Karpas-422 (cell line): ENCODE measurements at regions not wholly inside any gene's neighbourhood (a gene's known extent, or its start where the extent isn't known, plus 50 kb on each side); places are given as distances from the start of the nearest gene placed in this dataset.
A peak's percentile ranks its signal among the peaks of the same experiment; 100 is the strongest.

ENCODE experiments used
- DNase-seq: peaks from one replicate; pipeline ENCODE4 v3.0.0-alpha.2; 2015
- H2AFZ ChIP-seq: fragments of 200-600 bp; sonication (generic); 2 replicates; pipeline ENCODE4 v1.6.1; 2014; ENCODE audit warnings: antibody characterized with exemption, low read length, mixed read lengths
- H3K27ac ChIP-seq: fragments of 200-600 bp; sonication (generic); 2 replicates; pipeline ENCODE4 v1.5.1; 2014; ENCODE audit warnings: mild to moderate bottlenecking, low read length, moderate library complexity
- H3K27me3 ChIP-seq: fragments of 200-600 bp; sonication (generic); 2 replicates; pipeline ENCODE4 v1.6.1; 2014; ENCODE audit warnings: low read length, mixed read lengths
- H3K36me3 ChIP-seq: fragments of 200-600 bp; sonication (generic); 2 replicates; pipeline ENCODE4 v1.6.1; 2014; ENCODE audit warnings: low read length, mixed read lengths; ENCODE audit not compliant: insufficient read depth
- H3K4me1 ChIP-seq: fragments of 200-600 bp; sonication (generic); 2 replicates; pipeline ENCODE4 v1.6.1; 2014; ENCODE audit warnings: mild to moderate bottlenecking, low read length, mixed read lengths
- H3K4me2 ChIP-seq: fragments of 200-600 bp; sonication (generic); 2 replicates; pipeline ENCODE4 v1.6.1; 2014; ENCODE audit warnings: low read length, low read depth, mild to moderate bottlenecking; ENCODE audit not compliant: poor library complexity, severe bottlenecking
- H3K4me3 ChIP-seq: fragments of 200-600 bp; sonication (generic); 2 replicates; pipeline ENCODE4 v1.5.1; 2014; ENCODE audit warnings: mild to moderate bottlenecking, antibody characterized with exemption, low read length, mixed read lengths
- H3K79me2 ChIP-seq: fragments of 200-600 bp; sonication (generic); 2 replicates; pipeline ENCODE4 v1.6.1; 2014; ENCODE audit warnings: mild to moderate bottlenecking, low read length, mixed read lengths
- H3K9ac ChIP-seq: fragments of 200-600 bp; sonication (generic); 2 replicates; pipeline ENCODE4 v1.6.0; 2014; ENCODE audit warnings: low read length
- H3K9me2 ChIP-seq: fragments of 200-600 bp; sonication (generic), shearing (Covaris generic); replicated peaks from 2 replicates; pipeline ENCODE4 v1.6.0; 2014; ENCODE audit warnings: mild to moderate bottlenecking, low read length, moderate library complexity; ENCODE audit not compliant: insufficient read depth
- H3K9me3 ChIP-seq: fragments of 300-700, 200-600 bp; sonication (generic); 2 replicates; pipeline ENCODE4 v1.6.1; 2014; ENCODE audit warnings: low read length, mixed read lengths
- H4K20me1 ChIP-seq: fragments of 200-600 bp; sonication (generic); 2 replicates; pipeline ENCODE4 v1.6.1; 2014; ENCODE audit warnings: mild to moderate bottlenecking, antibody characterized with exemption, low read length, low read depth; ENCODE audit not compliant: insufficient read depth

DNA sequence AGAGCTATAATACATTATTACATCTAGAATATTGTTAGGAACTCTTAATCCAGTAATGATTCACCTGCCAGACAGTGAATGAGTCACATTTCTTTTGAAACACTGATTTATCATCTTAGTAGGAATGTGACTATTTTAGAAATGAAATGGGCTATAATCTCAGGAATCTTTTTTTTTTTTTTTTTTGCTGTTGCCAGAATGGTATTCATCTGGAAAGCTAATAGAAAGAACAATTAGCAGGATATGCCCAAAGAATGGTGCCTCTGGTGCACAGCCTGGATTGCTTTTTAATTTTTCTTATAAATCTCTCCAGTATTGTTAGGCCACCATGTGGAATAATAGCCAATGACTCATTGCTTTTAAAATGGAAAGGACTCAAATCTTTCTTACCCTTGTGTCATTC lies 181.1 kb upstream of the SMIM31 start:
- H3K36me3 ChIP-seq = no peaks in the 10 kb centered on the region
- no peak overlapping the region for H3K27ac ChIP-seq
- no peaks in the 10 kb centered on the region for H4K20me1 ChIP-seq
- no peak for DNase-seq
- H3K9me2 ChIP-seq = no peaks in the 10 kb centered on the region
- no peak overlapping the region for H3K4me3 ChIP-seq
- no peaks in the 10 kb centered on the region for H3K79me2 ChIP-seq
- no peaks in the 10 kb centered on the region for H3K4me1 ChIP-seq
- H2AFZ ChIP-seq = no peak overlapping the region
- H3K4me2 ChIP-seq = no peak overlapping the region
- H3K9me3 ChIP-seq = no peaks in the 10 kb centered on the region; the same call in 1 of the 2 replicates
- H3K9ac ChIP-seq = no peak overlapping the region
- H3K27me3 ChIP-seq = no peaks in the 10 kb centered on the region

DNA sequence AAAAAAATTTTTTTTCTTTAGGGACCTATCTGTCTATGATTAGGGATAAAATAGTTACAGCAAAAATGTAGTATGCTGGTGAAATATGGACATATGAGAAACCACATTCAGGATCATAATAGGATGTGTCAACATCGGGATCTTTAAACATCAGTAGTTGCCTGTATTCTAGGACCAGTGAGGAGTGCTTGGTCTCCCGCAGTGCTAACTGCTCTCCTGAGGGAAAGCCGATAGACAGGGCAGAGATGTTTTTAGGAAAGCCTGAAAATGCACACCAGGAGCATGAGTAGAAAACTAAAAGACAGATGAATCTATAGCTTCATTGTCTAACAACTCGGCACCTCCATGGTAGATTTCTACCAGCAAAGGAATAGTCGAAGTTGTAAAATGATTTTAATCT lies 178.1 kb upstream of the SMIM31 start:
- Histone ChIP-seq H3K4me1 (no peaks in the 10 kb centered on the region), H2AFZ (no peak overlapping the region), H3K27ac (no peak overlapping the region), H3K9me3 (no peaks in the 10 kb centered on the region; the same call in 1 of the 2 replicates), H3K79me2 (no peaks in the 10 kb centered on the region), H3K36me3 (no peaks in the 10 kb centered on the region), H3K27me3 (no peaks in the 10 kb centered on the region), H3K9me2 (no peaks in the 10 kb centered on the region), H3K4me2 (no peak overlapping the region), H4K20me1 (no peaks in the 10 kb centered on the region), H3K9ac (no peak overlapping the region), H3K4me3 (no peak overlapping the region)
- DNase-seq = no peak

DNA sequence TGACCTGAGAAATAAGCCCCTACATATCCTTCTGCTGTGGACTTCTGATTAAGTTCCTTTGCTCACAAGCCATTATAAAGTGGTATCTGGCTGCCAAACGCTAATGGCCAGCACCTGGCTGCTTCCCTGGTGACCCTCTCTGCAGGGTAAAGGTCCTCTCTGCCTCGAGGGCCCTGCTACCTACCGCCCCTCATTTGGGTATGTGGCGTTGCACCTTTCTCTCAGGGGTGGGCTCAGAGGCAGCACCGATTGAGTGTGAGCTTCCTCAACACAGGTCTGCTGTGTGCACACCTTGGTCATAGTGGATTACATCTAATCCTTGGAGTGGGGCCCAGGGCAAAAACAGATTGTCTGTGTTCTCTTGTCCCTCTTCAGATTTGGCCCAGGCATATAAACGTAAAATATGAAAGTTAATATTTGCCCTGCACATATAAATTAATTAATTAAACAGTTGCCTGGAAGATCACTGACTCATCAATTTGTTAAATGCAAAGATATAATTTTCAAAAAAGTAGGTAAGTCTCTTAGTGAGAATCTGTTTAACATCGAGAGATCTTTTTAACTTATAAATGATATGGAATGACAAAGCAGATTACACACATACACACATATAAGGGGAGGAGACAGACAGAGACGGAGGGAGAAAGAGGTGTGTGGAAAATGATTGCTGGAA lies 174.5 kb upstream of the SMIM31 start:
- no peak overlapping the region for H3K4me3 ChIP-seq
- H3K27ac ChIP-seq = no peak overlapping the region
- H2AFZ ChIP-seq = no peak overlapping the region
- H3K4me1 ChIP-seq = no peaks in the 10 kb centered on the region
- no peaks in the 10 kb centered on the region for H3K79me2 ChIP-seq
- no peaks in the 10 kb centered on the region for H3K9me2 ChIP-seq
- H3K9me3 ChIP-seq = no peaks in the 10 kb centered on the region; the same call in 1 of the 2 replicates
- H3K4me2 ChIP-seq = no peak overlapping the region
- no peak overlapping the region for H3K9ac ChIP-seq
- no peaks in the 10 kb centered on the region for H3K27me3 ChIP-seq
- no peaks in the 10 kb centered on the region for H4K20me1 ChIP-seq
- no peak for DNase-seq
- H3K36me3 ChIP-seq = no peaks in the 10 kb centered on the region

DNA sequence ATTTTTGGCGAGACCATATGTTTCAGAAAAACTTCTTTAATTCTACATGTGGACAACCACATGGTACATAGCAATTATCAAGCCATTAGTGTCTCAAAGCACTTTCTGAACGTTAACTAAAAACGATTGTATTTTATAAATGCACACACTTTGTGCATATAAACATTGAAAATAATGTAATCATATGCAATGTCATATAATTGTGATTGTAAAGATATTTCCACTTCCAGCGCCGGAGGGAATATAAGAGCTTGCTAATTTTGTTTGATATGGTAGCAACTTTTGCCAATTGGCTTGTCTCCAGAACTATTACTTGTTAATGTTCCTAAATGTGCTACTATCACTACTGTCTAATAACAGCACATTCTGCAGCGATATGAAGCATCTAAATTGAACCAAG lies 162.3 kb upstream of the SMIM31 start:
- Histone ChIP-seq H3K4me2 (no peak overlapping the region), H3K4me1 (no peaks in the 10 kb centered on the region), H3K79me2 (no peaks in the 10 kb centered on the region), H3K27me3 (no peaks in the 10 kb centered on the region), H3K36me3 (no peaks in the 10 kb centered on the region), H3K9me3 (no peaks in the 10 kb centered on the region), H3K4me3 (no peak overlapping the region), H3K9ac (no peak overlapping the region), H3K9me2 (no peaks in the 10 kb centered on the region), H2AFZ (no peak overlapping the region), H3K27ac (no peak overlapping the region), H4K20me1 (no peaks in the 10 kb centered on the region)
- DNase-seq = peak; percentile 22

DNA sequence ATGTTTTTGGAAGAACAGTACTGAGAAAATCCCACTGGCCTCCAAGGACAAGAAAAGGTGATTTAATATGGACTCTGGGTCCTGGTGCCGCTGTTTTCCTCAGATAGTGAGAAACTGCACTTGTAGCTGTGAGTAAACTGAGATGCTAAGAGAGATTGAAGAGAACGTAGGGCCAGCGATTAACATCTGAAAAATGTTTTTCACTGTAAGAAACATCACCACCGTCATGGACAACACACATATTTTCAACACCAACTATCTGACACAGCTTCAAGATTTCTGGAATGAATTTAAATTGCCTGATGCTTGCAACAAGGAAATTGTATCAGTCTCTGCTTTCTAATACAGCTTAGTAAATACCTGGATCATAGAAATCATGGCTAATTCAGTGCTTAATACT lies 158.2 kb upstream of the SMIM31 start:
- Histone ChIP-seq H3K4me3 (no peak overlapping the region), H2AFZ (no peak overlapping the region), H3K9me3 (no peaks in the 10 kb centered on the region), H3K9me2 (no peaks in the 10 kb centered on the region), H3K4me1 (no peaks in the 10 kb centered on the region), H3K27ac (no peak overlapping the region), H3K36me3 (no peaks in the 10 kb centered on the region), H4K20me1 (no peaks in the 10 kb centered on the region), H3K79me2 (no peaks in the 10 kb centered on the region), H3K27me3 (no peaks in the 10 kb centered on the region), H3K4me2 (no peak overlapping the region), H3K9ac (no peak overlapping the region)
- DNase-seq = peak; percentile 6

GRCh38 chr4:164596318-164596878 lies 157.5 kb upstream of the SMIM31 start:
- Histone ChIP-seq H3K27me3 (no peaks in the 10 kb centered on the region), H3K9ac (no peak overlapping the region), H3K36me3 (no peaks in the 10 kb centered on the region), H3K9me2 (no peaks in the 10 kb centered on the region), H2AFZ (no peak overlapping the region), H4K20me1 (no peaks in the 10 kb centered on the region), H3K4me1 (no peaks in the 10 kb centered on the region), H3K9me3 (no peaks in the 10 kb centered on the region), H3K27ac (no peak overlapping the region), H3K4me3 (no peak overlapping the region), H3K4me2 (no peak overlapping the region), H3K79me2 (no peaks in the 10 kb centered on the region)
- peak; percentile 27 for DNase-seq

GRCh38 chr4:164596927-164597326 lies 157.0 kb upstream of the SMIM31 start:
- no peak overlapping the region for H3K27ac ChIP-seq
- no peak overlapping the region for H2AFZ ChIP-seq

DNA sequence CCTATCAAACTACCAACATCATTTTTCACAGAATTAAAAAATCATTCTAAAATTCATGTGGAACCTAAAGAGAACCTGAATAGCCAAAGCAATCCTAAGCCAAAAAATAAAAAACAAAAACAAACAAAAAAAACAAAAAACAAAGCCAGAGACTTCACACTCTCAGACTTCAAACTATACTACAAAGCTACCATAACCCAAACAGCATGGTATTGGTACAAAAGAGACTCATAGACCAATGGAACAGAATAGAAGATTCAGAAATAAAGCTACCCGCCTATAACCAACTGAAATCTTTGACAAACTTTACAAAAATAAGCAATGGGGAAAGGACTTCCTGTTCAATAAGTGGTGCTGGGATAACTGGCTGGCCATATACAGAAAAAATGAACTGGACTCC lies 152.3 kb upstream of the SMIM31 start:
- Histone ChIP-seq H3K9me3 (peaks cover 2% of the 10 kb centered on the region; the same call in 1 of the 2 replicates), H3K9me2 (0 out of 2 replicates have a peak, but pooled peaks cover 3% of the 10 kb centered on the region), H3K4me3 (no peak overlapping the region), H3K36me3 (no peaks in the 10 kb centered on the region), H3K9ac (no peak overlapping the region), H4K20me1 (no peaks in the 10 kb centered on the region), H3K79me2 (no peaks in the 10 kb centered on the region), H3K4me2 (no peak overlapping the region), H3K27ac (no peak overlapping the region), H3K4me1 (no peaks in the 10 kb centered on the region), H3K27me3 (no peaks in the 10 kb centered on the region), H2AFZ (no peak overlapping the region)
- DNase-seq = no peak

More at GRCh38 chr4:164596927-164597326, 157.0 kb upstream of the SMIM31 start:
- Histone ChIP-seq H3K79me2 (no peaks in the 10 kb centered on the region), H4K20me1 (no peaks in the 10 kb centered on the region), H3K4me3 (no peak overlapping the region), H3K27me3 (no peaks in the 10 kb centered on the region), H3K4me1 (no peaks in the 10 kb centered on the region), H3K9me3 (peaks cover 2% of the 10 kb centered on the region; the same call in 1 of the 2 replicates), H3K4me2 (no peak overlapping the region), H3K36me3 (no peaks in the 10 kb centered on the region), H3K9me2 (no peaks in the 10 kb centered on the region), H3K9ac (no peak overlapping the region)
- DNase-seq = peak; percentile 15
